Calu3 (cell line): ENCODE measurements at regions not wholly inside any gene's neighbourhood (a gene's known extent, or its start where the extent isn't known, plus 50 kb on each side); places are given as distances from the start of the nearest gene placed in this dataset.

Experiments used
- BruUV-seq: library from RNA; stranded (reverse); fragments of 400-500 nt; replicated peaks from 2 replicates; lab custom pipeline; 2021; lab: Mats Ljungman, UMichigan
- CTCF ChIA-PET: fragments of 300-600 bp; sonication (Branson Sonifier 250); formaldehyde crosslinking; loops from one replicate; lab custom pipeline; 2022; ENCODE audit warnings: antibody characterized with exemption; lab: Charles Lee
- DNase-seq: peaks from one replicate; pipeline ENCODE4 v3.0.0; 2022
- H3K27ac Mint-ChIP-seq: one replicate; pipeline ENCODE4 v1.8.0; 2022; ENCODE audit warnings: mixed read lengths; ENCODE audit not compliant: unreplicated experiment
- H3K27me3 Mint-ChIP-seq: one replicate; pipeline ENCODE4 v1.8.0; 2022; ENCODE audit warnings: mixed read lengths; ENCODE audit not compliant: unreplicated experiment
- H3K36me3 Mint-ChIP-seq: one replicate; pipeline ENCODE4 v1.8.0; 2022; ENCODE audit warnings: mild to moderate bottlenecking, moderate library complexity, mixed read lengths; ENCODE audit not compliant: insufficient read depth, unreplicated experiment
- H3K4me1 Mint-ChIP-seq: one replicate; pipeline ENCODE4 v1.8.0; 2022; ENCODE audit warnings: mild to moderate bottlenecking, low read depth, mixed read lengths; ENCODE audit not compliant: unreplicated experiment
- H3K4me3 Mint-ChIP-seq: one replicate; pipeline ENCODE4 v1.8.0; 2022; ENCODE audit warnings: mild to moderate bottlenecking, low read depth, moderate library complexity, mixed read lengths; ENCODE audit not compliant: unreplicated experiment
- H3K9me3 Mint-ChIP-seq: one replicate; pipeline ENCODE4 v1.8.0; 2022; ENCODE audit warnings: low read depth, mixed read lengths; ENCODE audit not compliant: unreplicated experiment
- CTCF ChIP-seq: fragments of 200-600 bp; IDR thresholded peaks from one replicate; pipeline ENCODE4 v1.8.0; 2022; ENCODE audit warnings: antibody characterized with exemption; ENCODE audit not compliant: unreplicated experiment
- intact Hi-C: fragments of 100-400 bp; cut with micrococcal nuclease; formaldehyde crosslinking; loops from one replicate; pipeline ENCODE4 v1.10.0; 2022; ENCODE audit not compliant: unreplicated experiment

DNA sequence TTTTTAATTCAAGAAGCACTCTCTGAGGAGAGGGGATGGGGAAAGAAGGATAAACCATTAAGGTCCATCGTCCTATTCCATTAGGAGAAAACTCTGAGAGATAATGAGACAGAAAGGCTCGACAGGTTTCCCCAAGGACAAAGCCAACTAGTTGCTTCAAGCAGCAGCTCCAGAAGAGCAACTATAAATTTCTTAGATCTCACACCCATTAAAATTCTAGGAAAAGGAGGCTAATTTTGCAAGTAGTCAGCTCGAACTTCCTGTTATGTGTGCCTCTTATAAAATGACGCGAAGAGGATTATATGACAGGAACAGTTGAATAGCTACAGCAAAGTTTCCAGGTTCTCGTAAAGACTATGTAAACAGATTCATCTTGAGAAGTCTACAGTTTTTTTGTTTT is 52.0 kb upstream of the ST8SIA6 start:
- no peak overlapping the region for H3K27ac Mint-ChIP-seq
- DNase-seq, result no peak
- BruUV-seq, result no TSS peak

GRCh38 chr10:17504547-17505245 is 50.3 kb upstream of the ST8SIA6 start:
- no peaks in the 10 kb centered on the region for H3K9me3 Mint-ChIP-seq
- CTCF ChIA-PET, result interaction anchor here (0.7 kb wide), 1 partner anchor 16 kb away, joined by 3 read pairs; no protein-coding TSS in a partner anchor
- H3K4me1 Mint-ChIP-seq, result no peaks in the 10 kb centered on the region
- no peak for TF ChIP-seq CTCF
- H3K27ac Mint-ChIP-seq, result no peak overlapping the region
- no peaks in the 10 kb centered on the region for H3K27me3 Mint-ChIP-seq
- H3K36me3 Mint-ChIP-seq, result no peaks in the 10 kb centered on the region
- DNase-seq, result no peak
- no TSS peak for BruUV-seq
- no peak overlapping the region for H3K4me3 Mint-ChIP-seq
- intact Hi-C loops, result no loop called here

More for the DNA sequence above, 52.0 kb upstream of the ST8SIA6 start:
- no peak for TF ChIP-seq CTCF
- intact Hi-C loops, result no loop called here
- H3K4me1 Mint-ChIP-seq, result no peaks in the 10 kb centered on the region
- no peaks in the 10 kb centered on the region for H3K9me3 Mint-ChIP-seq
- H3K4me3 Mint-ChIP-seq, result no peak overlapping the region
- H3K36me3 Mint-ChIP-seq, result no peaks in the 10 kb centered on the region
- CTCF ChIA-PET, result interaction anchor here (0.7 kb wide), 1 partner anchor 79 kb away, joined by 3 read pairs; no protein-coding TSS in a partner anchor
- H3K27me3 Mint-ChIP-seq, result no peaks in the 10 kb centered on the region
